NCI-H1694 treated with DMSO at 0.1 percent for 48 hours (cell line): ENCODE measurements at regions not wholly inside any gene's neighbourhood (a gene's known extent, or its start where the extent isn't known, plus 50 kb on each side); places are given as distances from the start of the nearest gene placed in this dataset.

ENCODE experiments used
- DNase-seq: peaks from one replicate; lab custom pipeline; 2025; lab: John Stamatoyannopoulos, UW

DNA sequence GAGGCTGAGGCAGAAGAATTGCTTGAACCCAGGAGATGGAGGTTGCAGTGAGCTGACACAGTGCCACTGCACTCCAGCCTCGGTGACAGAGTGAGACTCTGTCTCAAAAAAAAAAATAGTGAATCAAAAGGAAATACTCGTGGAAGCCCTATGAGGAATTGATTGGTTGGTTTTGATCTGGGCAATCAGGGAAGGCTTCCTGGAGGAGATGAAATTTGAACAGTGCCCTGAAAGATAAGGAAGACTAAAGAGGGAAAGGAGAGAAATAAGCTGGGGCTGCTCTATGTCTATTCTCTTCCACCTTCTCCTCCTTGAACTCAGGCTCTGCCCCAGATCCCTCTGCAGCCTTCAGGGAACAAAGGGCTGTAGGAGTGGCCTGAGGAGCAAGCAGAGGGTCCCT, 54.1 kb downstream of the IRF2BPL start:
- DNase-seq: no peak

DNA sequence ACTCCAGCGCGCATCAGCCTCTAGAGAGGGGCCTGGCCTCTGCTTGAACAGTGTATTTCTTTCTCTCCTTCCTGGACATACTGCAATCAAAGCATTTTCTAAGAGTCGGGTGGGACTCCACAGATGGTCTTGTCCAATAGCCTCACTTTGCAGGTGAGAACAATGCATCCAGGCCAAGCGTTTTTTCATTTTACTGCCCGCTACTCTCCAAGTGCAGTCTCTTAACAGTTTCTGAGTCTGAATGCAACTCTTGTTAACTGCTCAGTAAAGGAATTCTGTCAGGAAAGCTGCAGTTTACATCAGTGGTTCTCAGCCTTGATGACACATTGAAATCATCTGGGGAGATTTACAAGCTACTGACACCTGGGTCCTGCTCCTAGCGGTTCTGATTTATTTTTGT, 57.0 kb downstream of the IRF2BPL start:
- no peak for DNase-seq

DNA sequence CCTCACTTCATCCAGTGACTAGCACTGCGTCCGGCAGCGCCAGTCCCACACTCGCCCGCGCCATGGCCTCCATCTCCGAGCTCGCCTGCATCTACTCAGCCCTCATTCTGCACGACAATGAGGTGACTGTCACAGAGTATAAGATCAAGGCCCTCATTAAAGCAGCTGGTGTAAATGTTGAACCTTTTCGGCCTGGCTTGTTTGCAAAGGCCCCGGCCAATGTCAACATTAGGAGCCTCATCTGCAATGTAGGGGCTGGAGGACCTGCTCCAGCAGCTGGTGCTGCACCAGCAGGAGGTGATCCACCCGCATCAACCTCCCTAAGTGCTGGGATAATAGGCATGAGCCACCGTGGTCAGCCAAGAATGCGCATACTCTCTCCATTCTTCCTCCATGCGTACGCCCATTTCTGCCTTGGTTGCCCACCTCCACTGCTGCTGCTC, 59.9 kb downstream of the IRF2BPL start:
- no peak for DNase-seq

DNA sequence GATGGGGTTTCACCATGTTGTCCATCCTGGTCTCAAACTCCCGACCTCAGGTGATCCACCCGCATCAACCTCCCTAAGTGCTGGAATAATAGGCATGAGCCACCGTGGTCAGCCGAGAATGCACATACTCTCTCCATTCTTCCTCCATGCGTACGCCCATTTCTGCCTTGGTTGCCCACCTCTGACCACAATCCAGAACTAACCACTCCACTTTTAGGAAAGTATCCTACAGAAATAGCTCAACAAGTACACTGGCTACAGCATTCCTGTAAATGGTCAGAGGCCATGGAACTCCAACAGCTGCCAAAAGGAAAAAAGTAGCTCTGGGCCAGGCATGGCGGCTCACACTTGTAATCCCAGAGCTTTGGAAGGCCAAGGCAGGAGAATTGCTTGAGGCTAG, 60.7 kb downstream of the IRF2BPL start:
- no peak for DNase-seq

DNA sequence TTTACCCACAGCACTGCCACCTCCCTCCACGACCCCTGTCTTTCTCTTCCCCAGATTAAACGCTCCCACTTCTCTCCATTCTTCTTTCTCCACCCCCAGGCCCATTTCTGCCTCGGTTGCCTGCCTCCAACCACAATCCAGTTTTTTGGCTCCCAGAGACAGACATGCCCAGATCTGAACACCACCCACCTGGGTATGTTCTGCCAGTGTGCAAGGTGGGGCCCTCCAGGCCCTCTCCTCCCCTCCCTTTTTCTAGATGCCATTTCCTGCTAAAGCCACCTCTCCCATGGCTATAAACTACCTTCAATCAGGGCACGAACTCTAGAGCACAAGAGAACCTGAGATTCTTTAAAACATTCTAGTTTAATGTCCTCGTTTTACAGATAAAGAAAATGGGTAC, 63.3 kb downstream of the IRF2BPL start:
- no peak for DNase-seq

DNA sequence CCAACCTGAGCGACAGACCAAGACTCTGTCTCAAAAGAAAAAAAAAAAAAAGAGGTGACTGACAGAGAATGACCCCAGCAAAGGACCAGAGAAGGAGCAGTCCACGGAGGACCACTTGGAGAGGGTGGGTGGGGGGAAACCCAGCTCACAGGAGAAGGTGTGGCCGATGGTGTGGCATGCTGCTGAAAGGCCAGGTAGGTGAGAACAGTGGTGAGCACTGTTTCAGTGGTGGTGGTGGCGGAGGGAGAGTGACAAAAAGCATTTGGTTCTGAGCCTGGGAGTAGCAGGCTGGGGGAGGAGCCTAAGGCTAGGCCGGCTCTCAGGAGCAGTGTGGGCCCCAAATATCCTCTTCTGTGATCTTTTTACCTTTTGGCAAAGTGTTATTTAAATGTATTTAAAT, 63.8 kb downstream of the IRF2BPL start:
- DNase-seq: no peak

DNA sequence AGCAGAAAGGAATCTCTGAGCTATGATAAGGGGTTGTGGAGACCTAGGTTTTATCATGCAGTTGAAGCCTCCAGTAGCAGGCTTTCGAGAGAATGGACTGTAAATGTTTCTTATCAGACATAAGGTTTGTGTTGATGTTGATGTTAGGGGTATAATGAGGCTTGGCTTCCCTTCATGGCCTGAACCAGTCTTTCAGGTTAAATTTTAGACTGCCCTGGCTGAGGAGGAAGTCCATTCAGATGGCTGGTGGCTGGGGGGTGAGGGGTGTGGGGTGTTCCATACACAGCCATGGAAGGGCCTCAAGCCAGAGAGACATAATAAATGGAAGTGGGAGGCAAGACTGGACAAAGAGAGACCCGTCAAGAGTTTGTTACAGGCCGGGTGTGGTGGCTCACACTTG, 65.1 kb downstream of the IRF2BPL start:
- DNase-seq: no peak

DNA sequence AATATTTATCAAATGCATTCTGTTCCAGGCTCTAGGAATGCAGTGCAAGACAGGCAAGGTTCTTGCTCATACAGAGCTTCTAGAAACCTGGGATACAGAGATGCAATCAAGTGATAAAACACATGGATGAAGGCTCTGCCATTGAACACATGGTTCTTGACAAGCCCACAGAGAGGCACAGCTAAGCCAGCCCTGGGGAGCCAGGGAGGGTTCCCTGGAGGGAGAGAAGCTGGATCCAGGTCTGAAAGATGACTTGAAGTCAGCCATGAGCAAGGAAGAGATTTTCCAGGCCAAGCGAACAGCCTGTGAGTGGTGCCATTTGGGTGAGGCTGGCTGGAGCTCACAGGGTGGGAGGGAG, 66.2 kb downstream of the IRF2BPL start:
- no peak for DNase-seq

DNA sequence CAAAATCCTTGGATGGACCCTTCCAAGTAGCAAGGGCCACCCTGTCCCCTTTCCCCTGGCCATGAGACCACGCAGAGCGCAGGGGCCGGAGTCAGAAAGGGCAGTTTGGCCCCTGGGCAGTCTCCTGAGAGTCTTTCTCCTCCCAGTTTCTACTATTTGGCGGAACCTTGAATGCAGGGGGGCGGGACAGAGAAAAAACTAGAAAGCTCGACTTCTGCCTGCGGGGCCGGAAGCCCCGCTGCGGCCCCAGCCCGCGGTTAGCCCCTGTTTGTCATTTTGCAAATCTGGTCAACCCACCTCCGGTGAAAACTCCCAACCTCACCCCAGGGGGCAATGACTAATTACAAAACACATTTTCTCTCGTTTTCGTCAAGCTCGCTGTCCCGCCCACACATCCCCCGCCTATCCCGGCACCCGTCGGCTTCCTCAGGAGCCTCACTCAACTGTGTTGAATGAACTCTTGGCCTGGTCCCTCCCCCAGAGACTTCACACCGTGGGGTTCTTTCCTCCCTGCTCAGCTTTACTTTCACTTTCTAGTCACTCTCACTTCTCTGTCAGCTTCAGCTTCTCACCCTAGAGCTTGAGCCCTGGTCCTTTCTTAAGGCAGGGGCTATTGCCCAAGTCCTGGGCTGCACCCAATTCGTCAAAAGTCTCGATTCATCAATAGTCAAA, 66.7 kb downstream of the IRF2BPL start:
- DNase-seq: no peak

DNA sequence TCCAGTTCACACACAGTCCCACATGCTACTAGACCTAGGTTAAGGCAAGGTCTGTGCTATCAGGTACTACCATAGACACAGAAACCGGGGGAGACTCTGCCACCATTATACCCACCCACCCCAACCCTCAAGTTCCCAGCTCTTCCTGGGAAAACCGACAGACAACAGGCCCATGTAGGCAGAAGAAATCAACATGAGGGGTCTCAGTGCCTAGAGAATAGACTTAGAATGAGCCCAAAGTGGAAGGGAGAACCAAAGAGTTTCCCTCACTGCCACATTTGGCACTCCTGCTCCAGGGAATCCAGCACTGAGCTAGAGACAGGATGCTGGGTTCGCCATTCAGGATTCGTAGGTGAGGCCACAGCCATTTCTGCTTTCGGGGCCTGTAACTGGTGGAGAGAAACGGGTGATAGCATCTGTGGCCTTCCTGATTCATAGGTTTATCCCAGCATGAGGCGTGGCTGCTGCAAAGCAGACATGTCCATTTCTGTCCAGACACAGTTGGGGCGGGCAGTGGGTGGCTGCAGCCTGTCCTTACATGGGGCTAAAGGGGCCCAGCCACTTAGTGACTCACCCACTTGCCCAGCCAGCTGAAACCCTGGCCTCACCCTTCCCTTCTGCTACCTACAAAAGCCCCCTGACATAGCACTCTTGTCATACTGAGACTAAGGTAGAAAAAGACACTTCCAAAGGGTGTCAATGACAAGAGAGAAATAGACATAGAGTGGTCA, 69.4 kb downstream of the IRF2BPL start:
- no peak for DNase-seq

DNA sequence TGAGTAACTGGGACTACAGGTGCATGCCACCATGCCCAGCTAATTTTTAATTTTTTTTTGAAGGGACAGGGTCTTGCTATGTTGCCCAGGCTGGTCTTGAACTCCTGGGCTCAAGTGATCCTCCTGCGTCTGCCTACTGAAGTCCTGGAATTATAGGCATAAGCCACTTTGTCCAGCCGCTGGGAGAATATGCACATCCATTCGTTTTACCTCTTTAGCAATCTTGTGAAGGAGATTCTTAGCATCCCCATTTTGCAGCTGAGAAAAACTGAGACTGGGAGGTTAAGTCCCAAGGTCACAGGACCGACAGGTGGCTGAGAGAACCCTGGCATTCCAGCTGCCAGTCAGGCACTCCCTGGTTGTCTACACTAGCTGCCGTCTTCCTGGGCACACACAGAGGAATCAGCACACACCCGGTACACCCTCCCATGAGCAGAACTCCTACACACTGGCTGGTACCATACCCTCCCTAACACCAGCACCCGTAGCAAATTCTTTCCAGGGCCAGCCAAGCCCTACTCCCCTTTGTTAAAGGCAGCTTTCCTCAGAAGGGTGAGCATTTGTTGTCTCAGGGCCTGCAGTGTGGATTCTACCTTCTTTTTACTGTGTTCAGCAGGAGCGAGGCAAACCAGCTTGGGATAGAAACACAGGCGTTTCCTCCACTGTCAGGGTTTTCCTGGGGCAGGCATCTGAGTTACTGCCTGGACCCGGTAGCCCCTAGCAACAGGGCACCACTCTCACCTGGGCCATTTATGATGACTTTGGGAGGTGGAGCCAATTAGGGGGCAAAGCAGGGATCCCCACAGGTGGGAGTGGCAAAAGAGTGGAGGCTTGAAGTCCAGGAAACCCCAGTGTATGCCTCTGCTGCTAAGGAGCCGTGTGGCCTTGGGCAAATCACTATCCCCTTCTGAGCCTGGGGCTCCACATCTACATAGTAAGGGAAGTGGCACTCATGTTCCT, 70.2 kb downstream of the IRF2BPL start:
- DNase-seq: no peak

DNA sequence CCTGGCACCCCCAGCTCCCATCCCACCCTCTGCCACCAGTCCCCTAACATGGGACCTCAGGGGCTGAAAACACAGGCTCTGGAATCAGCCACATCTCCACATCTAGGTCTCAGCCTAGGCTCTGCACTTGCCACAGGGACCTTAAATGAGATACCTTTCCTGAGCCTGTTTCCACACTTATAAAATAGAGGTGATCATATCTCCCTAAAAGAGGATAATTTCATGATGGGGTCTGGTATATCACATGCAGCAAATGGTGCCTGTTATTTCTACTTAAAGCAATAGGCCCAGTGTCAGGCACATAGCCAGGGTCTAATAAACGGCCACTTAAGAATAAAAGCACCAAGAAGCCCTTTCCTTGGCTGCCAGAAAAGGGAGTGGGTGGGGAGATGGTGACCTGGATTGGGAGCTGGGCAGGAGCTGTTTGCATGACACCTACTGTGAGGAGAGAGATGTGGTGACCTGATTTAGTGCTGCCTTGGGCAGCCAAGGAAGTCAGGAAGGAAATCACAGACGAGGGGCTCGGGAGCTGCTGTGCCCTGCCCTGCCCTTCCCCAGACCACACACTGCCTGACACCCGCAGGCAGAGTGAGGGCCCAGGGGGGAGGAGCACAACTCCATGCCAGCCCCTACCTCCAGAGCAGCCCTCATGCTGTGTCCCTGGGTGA, 71.2 kb downstream of the IRF2BPL start:
- DNase-seq: no peak

DNA sequence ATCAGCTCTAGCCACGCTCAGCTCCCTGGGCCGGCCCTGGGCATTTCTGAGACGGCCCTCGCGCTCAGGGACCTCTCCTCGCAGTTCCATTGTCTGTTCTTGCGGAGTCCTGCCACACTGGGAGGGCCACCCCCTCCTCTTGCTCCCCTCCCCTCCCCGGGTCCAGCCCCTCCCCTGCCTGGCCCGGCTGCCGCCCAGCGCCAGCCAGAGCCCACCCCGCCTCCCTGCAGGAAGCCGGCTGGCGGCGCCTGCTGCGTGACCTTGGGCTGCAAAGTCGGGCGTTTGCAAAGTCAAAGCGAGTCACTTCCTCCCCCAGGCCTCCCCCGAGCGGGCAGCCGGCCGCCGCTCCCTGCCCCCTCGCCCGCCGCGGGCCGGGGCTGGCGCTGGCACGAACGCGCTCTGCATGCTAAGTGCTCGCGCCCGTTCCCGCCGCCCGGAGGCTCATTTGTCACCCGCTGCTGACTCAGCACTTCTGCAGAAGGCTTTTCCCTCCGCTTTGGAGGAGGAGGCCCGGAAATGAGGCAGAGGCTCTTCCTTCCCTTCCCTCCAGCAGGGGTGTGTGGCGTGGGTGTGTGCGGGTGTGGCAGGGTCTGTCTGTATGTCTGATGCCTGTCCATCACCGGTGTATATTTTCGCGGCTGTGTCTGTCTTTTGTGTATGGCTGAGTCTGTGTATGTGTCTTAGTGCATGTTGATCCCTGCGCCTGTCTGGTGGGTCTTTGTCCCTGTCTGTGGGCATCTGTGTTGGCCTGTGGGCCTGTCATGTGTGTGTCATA, 72.0 kb downstream of the IRF2BPL start:
- DNase-seq: peak; percentile 99

DNA sequence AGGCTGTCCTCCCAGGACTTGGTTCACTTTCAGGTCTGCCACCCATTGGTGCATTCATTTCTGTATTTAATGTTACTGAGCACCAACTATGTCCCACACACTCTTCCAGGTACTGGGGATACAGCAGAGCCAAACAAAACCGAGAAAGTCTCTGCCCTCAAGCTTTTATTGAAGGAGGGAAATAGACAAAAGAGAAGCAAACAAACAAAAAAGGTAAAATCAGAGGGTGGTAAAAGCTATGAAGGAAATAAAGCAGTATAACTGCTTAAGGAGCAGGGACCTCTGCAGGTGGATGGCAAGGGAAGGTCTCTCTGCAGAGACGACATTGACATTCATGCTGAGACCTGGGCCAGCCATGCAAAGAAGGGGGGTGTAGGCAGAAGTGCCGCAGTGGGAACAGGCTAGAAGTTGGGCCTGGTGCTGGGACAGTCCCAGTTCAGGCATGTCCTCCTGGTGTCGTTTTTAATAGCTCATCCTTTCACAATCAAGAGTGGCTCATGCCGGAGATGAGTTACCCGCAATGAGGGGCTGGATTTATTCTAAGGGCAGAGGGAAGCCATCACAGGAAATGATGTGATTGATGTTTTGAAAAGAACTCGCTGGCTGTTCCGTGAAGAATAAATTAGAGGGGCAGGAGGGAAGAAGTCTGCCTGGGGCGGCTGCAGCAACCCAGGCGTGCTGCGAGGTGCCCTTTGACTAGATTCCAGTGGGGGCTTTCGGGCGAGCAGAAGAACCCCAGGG, 72.8 kb downstream of the IRF2BPL start:
- no peak for DNase-seq

DNA sequence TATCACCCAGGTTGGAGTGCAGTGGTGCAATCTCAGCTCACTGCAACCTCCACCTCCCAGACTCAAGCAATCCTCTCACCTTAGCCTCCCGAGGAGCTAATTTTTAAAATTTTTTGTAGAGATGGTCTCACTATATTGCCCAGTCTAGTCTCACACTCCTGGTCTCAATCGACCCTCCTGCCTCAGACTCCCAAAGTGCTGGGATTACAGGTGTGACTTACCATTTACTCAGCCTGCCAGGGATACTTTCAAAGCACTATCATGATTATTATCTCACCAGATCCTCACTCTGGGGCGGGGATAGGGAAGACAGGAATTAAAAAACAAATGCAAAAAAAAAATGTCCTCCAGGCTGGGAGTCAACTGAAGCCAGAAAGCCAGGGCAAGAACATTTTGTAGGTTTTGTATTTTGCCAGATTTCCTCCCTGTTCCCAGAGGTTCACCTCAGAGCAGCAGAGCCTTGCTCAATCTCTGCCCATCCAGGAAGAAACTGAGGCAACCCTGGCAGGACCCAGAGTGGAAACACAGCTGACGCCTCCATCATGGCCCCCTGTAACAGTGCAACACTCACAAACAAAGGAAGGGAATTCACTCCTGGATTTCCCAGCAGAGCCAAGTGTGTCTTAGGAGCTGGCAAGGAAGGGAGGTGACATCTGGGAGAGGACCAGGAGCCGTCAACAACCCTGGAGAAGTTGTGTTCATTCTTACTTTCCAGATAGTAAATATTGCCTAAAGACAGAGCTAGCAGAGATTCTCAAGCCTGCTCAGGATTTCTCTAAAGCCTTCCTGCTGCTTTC, 73.9 kb downstream of the IRF2BPL start:
- DNase-seq: no peak

DNA sequence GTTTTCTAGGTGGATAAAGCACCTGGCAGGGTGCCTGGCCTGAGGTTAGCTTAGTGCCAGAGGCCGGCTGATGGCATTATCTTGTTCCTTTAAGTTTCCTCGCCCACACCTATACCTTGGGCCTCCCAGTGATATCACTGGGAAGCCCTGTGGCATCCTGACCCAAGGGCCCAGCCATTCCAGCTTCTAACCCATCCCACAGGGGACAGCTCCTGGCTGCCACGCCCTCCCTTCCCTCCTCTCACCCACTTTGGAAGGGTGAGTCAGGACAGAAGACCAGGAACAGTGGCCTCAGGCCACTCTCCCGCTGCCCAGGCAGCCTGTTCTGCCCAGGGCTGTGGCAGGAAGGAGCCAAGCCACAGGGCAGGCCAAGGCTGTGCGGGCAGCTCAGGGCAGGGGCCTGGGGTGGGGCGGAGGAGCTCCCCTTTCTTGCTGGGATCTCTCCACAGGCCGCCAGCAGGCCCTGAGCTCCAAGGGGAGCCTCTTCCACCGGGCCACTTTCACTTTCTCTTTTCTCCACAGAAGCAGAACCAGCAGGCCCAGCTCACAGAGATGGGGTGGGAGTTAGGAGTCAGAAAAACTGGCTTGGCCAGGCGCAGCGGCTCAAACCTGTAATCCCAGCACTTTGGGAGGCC, 75.1 kb downstream of the IRF2BPL start:
- no peak for DNase-seq

DNA sequence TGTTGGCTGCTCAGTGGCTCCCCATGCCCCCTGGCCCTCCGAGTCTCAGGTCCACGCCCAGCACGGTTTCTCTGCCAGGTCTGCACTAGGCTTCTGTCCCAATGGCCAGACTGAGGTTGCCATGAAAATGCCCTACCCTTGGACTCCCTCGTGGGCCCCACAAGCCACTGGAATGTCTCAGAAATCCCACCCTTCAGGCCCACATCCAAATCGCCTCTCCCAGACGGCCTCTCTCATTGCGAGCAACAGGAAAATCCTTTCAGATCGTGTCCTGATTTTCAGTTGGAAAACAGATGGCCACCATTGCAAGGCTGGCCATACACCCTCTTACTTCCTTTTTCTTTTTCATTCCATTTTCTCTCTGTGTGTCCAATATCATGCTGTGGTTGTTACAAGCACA, 77.3 kb downstream of the IRF2BPL start:
- DNase-seq: no peak

DNA sequence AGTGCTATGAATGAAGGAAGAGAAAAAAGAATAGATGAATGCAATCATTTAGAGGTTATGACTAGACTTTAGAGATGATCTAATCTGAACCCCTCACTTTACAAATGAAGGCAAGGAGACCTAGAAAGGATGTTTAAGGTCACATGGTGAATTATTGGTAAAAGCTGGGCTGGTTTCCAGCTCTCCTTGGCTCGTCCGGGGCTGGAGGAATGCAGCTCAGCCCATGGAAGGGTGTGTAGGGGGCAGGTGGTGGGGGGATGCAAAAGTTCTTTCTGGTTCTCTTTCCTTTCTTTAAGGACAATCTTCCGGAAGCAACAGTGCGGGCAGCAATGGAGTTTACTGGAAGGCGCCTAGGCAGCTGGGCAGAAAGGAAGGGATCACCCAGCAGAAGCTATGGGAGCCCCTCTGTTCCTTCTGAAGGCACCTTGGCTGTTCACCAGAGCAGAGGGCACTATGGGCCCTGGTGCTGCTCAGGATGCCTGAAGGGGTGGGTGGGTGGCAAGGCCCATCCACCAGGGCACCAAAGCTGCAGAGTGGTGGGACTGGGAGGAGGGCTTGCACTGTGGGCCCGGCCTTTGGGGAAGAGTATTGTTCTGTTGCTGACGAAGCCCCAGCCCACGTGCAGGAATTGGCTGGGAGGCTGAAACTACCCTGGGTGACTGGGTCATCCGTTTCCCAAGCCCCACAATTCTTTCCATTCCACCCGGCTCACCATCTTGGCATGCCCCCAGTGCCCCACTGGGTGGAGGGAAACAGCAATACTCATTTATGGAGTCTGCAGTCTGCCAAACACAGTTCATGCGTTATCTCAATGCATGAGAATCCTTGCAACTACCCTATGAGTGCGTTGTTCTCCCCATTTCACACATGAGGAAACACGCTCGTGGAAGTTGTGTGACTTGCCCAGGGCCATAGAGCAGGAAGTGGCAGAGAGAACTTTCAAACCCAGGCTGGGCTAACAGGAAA, 78.2 kb downstream of the IRF2BPL start:
- no peak for DNase-seq
